Neural cell (in vitro differentiated cells): ENCODE measurements at regions not wholly inside any gene's neighbourhood (a gene's known extent, or its start where the extent isn't known, plus 50 kb on each side); places are given as distances from the start of the nearest gene placed in this dataset.

Experiments used
- MXI1 ChIP-seq: fragments of 450-650 bp; conservative IDR thresholded peaks from 2 replicates; pipeline ENCODE4 v1.6.1; 2014; ENCODE audit warnings: antibody characterized with exemption, mild to moderate bottlenecking; ENCODE audit not compliant: poor library complexity, severe bottlenecking
- TAF1 ChIP-seq: IDR thresholded peaks from 2 replicates; pipeline ENCODE4 v1.6.1; 2012; ENCODE audit warnings: low read depth
- TF ChIP-seq, protein P1 (sequence below): fragments of 450-650 bp; IDR thresholded peaks from 2 replicates; pipeline ENCODE4 v1.5.1; 2014; ENCODE audit warnings: antibody characterized with exemption, mild to moderate bottlenecking, moderate library complexity; ENCODE audit not compliant: poor library complexity, severe bottlenecking
- TF ChIP-seq, protein P2 (sequence below): IDR thresholded peaks from 2 replicates; pipeline ENCODE4 v1.6.1; 2012; ENCODE audit warnings: borderline replicate concordance

DNA sequence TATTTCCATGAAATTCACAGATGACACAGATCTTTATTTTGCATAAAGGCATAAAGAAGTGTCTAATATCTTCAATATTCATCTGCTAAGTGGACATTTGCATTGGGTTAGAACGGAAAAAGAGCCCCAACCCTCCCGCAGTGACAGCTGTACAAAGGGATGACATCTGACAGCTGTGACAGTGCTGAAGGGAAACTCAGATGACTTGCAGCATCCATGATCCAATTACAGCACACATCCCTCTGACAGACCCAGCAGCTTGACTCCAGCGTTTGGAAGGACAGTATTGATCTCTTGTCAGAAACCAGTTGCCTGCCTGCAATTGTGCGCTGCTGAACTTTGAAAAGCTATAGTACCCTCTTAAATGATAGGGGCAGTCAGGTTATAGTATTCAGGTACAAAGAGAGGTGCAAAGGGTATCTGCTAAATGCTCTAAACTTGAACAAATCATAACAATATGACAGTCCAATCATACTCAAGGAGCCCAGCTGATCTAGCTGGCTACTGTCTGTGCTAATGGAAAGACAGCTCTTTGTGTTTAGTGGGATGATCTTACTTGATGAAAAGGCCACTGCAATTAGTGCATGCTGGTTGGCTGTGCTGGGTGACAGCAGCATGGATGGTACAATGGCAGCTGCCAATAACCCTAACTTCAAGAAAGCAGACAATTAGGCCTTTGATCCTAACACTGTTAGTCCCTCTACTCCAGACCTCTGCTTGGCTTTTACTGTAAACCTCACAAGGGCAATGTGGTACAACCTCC lies 599.2 kb downstream of the NR4A2 start:
- no peak for TF ChIP-seq MXI1
- TF ChIP-seq, protein P1, sequence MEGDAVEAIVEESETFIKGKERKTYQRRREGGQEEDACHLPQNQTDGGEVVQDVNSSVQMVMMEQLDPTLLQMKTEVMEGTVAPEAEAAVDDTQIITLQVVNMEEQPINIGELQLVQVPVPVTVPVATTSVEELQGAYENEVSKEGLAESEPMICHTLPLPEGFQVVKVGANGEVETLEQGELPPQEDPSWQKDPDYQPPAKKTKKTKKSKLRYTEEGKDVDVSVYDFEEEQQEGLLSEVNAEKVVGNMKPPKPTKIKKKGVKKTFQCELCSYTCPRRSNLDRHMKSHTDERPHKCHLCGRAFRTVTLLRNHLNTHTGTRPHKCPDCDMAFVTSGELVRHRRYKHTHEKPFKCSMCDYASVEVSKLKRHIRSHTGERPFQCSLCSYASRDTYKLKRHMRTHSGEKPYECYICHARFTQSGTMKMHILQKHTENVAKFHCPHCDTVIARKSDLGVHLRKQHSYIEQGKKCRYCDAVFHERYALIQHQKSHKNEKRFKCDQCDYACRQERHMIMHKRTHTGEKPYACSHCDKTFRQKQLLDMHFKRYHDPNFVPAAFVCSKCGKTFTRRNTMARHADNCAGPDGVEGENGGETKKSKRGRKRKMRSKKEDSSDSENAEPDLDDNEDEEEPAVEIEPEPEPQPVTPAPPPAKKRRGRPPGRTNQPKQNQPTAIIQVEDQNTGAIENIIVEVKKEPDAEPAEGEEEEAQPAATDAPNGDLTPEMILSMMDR, result no peak
- TF ChIP-seq, protein P2, sequence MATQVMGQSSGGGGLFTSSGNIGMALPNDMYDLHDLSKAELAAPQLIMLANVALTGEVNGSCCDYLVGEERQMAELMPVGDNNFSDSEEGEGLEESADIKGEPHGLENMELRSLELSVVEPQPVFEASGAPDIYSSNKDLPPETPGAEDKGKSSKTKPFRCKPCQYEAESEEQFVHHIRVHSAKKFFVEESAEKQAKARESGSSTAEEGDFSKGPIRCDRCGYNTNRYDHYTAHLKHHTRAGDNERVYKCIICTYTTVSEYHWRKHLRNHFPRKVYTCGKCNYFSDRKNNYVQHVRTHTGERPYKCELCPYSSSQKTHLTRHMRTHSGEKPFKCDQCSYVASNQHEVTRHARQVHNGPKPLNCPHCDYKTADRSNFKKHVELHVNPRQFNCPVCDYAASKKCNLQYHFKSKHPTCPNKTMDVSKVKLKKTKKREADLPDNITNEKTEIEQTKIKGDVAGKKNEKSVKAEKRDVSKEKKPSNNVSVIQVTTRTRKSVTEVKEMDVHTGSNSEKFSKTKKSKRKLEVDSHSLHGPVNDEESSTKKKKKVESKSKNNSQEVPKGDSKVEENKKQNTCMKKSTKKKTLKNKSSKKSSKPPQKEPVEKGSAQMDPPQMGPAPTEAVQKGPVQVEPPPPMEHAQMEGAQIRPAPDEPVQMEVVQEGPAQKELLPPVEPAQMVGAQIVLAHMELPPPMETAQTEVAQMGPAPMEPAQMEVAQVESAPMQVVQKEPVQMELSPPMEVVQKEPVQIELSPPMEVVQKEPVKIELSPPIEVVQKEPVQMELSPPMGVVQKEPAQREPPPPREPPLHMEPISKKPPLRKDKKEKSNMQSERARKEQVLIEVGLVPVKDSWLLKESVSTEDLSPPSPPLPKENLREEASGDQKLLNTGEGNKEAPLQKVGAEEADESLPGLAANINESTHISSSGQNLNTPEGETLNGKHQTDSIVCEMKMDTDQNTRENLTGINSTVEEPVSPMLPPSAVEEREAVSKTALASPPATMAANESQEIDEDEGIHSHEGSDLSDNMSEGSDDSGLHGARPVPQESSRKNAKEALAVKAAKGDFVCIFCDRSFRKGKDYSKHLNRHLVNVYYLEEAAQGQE, result no peak
- TF ChIP-seq TAF1, result no peak
